GM19372 (cell line): ENCODE measurements at regions not wholly inside any gene's neighbourhood (a gene's known extent, or its start where the extent isn't known, plus 50 kb on each side); places are given as distances from the start of the nearest gene placed in this dataset.
"Not testable (repeated sequence)": the region's sequence is repeated elsewhere in the genome, so short reads cannot be mapped to it uniquely, and the experiment has no call there.

Experiments used
- ATAC-seq: cut with Tn5 transposase; IDR thresholded peaks from one replicate; pipeline ENCODE4 v1.9.1; 2021; ENCODE audit warnings: mild to moderate bottlenecking, low read depth, moderate library complexity; ENCODE audit not compliant: unreplicated experiment

DNA sequence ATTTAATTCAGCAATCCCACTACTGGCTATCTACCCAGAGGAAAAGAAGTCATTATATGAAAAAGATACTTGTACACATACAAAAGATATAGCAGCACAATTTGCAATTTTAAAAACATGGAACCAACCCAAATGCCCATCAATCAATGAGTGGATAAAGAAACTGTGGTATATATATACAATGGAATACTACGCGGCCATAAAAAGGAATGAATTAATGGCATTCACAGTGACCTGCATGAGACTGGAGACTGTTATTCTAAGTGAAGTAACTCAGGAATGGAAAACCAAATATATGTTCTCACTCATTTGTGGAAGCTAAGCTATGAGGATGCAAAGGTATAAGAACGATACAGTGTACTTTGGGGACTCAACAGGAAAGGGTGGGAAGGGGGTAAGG lies 102.8 kb upstream of the KCNMA1 start:
- ATAC-seq, result not testable (repeated sequence)

DNA sequence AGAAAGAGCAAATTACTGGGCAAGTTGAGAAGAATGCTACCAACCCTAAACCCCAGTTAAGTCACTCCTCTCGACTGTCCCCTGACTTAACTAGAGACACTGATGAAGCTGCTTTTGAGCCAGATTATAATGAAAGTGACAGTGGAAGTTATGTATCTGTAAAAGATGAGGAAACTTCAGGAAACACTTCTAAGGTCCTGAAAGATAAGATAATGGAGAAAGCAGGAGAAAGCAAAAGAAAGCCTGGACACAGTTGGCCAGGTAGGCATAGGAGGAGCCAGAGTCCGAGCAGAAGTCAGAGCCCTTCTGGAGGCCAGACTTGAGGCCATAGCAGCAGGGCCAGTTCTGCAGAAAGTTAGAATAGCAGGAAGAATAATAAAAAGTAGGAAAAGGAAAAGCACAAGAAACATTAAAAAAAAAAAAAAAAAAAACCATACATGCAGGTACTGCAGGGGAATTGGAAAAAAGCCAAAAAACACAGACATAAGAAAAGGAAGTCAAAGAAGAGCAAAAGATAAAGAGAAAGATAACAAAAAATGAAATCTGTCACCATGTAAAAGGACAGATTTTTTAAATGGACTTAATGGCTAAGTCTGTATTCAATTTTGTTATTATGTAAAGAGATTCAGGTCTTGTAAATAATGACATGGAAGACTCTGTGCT lies 101.0 kb upstream of the KCNMA1 start:
- no peak for ATAC-seq

DNA sequence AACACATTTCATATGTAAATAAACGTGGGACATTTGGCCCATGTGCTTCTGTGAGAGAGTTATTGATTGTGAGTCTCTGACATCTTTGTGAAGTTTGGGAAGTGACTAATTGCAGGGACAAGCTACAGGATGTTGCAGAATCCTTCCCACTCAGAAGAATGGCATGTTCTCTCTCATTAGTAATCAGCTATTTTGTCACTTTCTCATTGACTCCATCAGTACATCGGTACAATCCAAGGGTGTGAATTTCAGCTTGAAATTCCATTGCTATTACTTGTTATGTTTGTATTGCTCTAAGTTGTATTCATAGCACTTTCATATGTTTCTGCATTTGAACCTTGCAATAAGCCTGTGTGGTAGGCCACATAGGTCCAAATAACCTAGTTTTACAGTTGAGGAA lies 100.0 kb upstream of the KCNMA1 start:
- no peak for ATAC-seq

DNA sequence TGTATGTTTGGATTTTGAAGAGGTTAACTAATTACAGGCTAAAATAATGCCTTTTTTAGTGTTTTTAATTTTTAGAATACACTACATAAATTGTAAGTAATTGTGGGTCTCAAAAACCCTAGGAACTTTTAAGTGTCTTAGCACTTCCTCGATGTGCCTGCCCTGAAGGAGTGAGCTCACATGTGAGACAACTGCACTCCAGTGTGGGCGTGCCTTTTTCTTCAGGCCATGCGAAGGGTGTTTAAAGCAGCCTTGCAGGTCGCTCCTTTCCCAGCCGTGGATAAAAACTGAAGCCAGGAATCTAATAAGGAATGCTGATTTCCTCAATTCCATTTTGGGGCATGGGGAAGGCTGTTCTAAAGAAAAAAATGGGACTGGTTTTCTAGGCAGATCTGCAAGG lies 97.5 kb upstream of the KCNMA1 start:
- not testable (repeated sequence) for ATAC-seq

DNA sequence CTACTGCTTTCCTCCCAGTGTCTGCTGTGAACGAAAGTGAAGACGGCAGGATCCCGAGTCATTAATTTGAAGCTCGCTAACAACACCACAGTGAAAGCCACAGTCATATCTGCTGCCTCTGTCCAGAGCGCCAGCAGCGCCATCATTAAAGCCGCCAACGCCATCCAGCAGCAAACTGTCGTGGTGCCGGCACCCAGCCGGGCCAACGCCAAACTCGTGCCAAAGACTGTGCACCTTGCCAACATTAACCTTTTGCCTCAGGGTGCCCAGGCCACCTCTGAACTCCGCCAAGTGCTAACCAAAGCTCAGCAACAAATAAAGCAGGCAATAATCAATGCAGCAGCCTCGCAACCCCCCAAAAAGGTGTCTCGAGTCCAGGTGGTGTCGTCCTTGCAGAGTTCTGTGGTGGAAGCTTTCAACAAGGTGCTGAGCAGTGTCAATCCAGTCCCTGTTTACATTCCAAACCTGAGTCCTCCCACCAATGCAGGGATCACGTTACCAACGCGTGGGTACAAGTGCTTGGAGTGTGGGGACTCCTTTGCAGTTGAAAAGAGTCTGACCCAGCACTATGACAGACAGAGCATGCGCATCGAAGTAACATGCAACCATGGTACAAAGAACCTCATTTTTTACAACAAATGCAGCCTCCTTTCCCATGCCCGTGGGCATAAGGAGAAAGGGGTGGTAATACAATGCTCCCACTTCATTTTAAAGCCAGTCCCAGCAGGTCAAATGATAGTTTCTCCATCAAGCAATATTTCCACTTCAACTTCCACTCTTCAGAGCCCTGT lies 94.8 kb upstream of the KCNMA1 start:
- no peak for ATAC-seq

DNA sequence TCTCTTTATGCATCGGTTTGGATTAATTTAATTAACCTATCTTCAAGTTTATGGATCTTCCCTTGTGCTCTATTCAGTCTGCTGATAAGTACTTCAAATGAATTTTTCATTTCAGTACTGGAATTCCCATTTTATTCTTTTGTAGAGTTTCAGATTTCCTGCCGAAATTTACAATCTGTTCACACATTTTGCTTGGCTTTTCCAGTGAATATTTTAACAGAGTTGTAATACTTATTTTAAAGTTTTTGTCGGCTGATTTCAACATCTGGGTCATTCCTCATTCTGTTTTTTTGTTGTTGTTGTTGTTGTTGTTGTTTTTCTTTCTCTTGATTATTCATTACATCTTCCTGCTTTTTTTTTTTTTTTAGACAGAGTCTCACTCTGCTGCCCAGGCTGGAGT lies 89.9 kb upstream of the KCNMA1 start:
- no peak for ATAC-seq

DNA sequence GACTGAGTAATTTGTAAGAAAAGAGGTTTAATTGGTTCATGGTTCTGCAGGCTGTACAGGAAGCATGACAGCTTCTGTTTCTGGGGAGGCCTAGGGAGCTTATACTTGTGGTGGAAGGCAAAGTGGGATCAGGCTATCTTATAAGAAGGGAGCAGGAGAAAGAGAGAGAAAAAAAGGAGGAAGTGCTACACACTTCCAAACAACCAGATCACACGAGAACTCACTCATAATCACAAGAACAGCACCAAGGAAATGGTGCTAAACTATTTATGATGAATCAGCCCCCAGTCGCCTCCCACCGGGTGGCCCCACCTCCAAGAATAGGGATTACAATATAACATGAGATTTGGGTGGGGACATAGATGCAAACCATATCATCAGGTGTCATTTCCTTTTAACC lies 89.1 kb upstream of the KCNMA1 start:
- ATAC-seq, result no peak

DNA sequence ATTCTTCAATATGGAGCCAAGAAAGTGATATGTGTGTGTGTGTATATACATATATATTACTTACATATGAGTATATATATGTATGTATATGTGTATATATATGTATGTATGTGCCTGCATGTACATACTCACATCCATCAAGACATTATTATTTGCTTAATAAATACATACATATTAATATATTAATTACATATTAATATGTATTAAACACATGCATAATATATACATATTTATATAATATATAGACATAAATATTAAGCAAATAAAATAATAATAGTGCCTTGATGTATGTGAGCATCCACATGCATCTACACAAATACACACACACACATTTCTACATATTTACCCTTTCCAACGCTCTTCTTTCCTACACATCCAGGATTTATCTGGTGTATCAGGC lies 88.7 kb upstream of the KCNMA1 start:
- no peak for ATAC-seq

DNA sequence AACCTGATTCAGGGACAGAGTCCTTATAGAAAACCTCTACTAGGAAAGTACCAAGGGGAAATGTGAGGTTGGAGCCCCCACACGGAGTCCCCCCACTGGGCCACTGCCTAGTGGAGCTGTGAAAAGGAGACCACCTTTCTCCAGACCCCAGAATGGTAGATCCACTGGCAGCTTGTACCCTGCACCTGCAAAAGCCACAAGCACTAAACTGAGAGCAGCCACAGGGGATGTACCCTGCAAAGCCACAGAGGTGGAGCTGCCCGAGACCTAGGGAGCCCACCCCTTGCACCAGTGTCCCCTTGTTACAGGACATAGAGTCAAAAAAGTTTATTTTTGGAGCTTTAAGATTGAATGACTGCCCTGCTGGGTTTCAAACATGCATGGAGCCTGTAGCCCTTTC lies 87.2 kb upstream of the KCNMA1 start:
- ATAC-seq, result no peak

DNA sequence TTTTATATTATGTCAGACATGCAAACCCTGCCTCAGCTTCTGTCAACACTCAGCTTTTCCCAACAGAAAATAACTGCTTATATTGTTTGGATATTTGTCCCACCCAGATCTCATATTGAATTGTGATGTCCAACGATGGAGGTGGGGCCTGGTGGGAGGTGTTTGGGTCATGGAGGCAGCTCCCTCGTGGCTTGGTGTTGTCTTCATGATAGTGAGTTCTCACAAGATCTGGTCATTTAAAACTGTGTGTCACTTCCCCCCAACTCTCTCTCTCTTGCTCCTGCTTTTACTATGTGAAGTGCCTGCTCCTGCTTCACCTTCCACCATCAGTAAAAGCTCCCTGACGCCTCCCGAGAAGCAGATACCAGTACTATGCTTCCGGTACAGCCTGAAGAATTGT lies 85.8 kb upstream of the KCNMA1 start:
- no peak for ATAC-seq

DNA sequence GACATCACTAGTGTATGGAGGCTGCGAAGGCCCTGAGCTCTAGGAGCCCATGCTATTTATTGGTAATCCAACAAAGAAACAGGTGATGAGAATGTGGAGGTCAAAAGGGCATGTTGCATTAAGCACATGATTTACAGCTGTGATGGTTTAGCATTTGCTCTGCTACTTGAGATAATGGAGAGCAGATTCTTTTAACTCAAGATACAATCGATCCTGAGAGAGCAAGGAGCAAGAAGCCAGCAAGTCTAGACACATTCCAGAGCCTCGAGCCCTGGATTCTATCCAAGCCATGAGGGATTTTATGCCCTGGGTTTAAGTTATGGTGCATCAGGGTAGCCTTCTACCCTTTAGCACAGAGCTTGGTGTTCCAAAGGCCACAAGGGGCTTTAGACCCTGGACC lies 85.3 kb upstream of the KCNMA1 start:
- ATAC-seq, result not testable (repeated sequence)

DNA sequence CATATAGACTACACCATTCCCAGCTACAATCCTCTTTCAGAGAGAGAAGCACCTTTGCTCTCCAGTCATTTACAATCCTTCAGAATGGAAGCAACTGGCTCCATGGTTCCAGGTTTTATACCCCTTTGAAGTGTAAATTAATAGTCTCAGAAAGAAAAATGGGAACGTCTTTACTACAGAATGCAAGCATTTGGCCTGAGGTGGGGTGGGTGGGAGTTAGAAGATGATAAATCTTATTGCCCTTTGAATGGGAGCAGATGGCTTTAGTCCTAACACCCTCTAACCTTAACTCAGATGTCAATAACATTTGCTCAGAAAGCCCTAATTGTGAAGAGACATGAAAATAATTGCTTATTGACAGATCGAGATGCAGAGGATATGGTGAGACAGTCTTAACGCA lies 84.2 kb upstream of the KCNMA1 start:
- ATAC-seq, result no peak

DNA sequence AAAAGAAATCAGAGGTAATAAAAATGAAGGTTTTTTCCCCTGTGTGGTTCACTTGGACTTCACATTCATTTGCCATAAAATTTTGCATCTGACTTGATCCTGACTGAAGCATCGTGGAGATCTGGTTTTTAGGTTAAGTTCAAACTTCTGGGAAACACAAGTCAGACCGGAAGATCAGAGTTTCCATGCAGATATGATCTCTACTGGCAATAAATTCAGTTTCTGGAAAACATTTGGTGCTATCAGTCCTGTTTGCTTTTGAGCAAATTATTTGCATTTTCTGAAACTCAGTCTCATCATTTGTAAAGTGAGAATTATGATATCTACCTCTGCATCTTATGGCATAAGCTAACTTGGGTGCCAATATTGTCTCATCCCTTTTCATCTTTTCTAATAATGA lies 81.3 kb upstream of the KCNMA1 start:
- no peak for ATAC-seq

DNA sequence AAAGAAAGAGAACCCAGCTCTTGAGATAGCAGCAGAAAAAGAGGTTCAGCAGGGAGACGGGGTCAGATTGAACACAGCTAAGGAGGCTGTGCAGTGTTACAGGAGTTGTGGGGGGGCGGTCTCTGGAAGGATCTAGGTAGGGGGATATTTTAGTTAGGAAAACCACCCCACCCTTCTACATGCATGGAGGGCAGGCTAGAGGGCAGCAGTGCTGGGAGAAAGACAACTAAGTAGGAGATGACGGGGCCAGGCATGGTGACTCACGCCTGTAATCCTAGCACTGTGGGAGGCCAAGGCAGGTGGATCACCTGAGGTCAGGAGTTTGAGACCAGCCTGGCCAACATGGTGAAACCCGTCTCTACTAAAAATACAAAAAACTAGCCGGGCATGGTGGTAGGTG lies 80.7 kb upstream of the KCNMA1 start:
- ATAC-seq, result not testable (repeated sequence)

DNA sequence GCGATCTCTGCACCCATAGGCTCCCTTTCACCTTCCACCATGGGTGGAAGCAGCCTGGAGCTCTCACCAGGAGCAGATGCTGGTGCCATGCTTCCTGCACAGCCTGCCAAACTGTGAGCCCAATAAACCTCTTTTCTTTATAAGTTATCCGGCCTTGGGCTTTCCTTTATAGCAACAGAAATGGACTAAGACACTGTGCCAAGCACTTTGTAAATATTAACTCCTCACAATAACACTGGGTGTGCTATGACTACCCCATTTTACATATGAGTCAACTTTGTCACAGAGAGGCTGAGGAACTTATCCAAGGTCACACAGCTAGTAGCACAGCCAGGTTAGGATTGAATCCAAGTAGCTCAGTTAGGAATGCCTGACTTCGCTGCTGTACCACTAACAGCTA lies 79.7 kb upstream of the KCNMA1 start:
- ATAC-seq, result no peak

DNA sequence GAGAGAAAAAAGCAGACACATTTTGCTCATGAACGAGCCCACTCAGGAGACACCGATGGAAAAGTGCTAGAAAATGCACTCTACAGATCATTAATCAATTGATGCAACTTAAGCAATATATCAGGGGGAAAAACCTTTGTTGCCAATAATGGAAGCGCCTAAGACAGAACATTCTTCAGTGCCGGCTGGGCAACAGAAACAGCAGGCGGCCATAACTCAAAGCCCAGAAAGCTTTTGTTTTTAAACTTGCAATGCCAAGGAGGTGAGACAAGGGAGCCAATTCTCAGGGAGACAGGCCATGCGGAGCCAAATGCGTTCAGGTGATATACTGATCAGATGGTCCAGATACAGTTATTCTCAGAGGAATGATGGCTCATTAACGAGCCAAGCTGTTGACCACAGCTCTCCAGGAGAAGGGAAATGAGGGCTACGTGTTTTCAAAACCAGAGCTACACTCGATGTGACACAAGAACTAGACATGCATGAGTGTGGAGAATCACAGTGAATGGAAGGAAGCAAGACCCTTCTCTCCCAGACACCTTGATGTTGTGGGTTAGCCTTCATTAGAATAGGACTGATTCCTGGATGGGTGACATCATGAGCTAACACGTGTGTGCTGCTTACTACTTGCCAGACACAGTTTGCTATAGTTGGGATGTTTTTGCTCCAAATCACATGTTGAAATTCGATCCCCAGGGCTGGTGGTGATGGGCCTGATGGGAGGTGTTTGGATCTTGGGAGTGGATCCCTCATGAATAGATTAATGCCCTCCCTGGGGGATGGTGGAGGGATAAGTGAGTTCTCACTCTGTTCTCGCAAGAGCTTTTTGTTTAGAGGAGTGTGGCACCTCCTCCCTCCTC lies 79.1 kb upstream of the KCNMA1 start:
- ATAC-seq, result no peak

DNA sequence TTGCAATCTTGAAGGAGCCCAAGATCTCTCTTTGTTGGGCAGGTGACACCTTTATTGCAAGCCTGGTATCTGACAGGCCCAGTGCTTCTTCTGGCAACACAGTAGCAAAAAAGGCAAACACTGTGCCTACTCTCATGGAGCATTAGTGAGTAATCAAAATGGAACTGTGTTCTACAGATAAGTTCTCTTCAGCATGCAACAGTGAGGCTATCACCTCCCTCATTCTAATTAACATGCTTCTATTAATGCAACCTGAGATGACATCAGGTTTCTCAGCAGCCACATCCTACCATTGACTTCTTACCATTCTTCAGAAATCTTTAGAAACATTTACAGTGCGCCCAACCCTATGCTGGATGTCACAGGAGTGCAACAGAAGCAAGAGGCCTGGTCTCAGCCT lies 77.9 kb upstream of the KCNMA1 start:
- ATAC-seq, result no peak

DNA sequence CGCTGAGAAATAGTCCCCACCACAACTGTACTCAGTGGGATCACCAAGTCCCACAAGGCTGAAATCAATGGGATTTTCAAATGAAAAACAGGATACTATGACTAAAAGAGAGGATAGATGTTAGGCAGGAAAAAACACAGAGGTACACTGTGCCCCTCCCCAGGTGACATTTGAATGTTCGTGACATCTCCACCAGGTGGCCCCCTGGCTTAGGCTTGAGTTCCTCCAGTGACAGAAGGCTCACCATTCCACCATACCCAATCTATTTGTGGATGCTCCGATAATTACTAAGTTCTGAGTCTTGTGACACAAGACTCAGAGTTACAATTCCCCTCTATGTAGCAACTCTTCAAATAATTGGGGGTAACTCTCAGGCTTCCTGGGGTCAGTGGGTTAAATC lies 77.5 kb upstream of the KCNMA1 start:
- ATAC-seq, result no peak

DNA sequence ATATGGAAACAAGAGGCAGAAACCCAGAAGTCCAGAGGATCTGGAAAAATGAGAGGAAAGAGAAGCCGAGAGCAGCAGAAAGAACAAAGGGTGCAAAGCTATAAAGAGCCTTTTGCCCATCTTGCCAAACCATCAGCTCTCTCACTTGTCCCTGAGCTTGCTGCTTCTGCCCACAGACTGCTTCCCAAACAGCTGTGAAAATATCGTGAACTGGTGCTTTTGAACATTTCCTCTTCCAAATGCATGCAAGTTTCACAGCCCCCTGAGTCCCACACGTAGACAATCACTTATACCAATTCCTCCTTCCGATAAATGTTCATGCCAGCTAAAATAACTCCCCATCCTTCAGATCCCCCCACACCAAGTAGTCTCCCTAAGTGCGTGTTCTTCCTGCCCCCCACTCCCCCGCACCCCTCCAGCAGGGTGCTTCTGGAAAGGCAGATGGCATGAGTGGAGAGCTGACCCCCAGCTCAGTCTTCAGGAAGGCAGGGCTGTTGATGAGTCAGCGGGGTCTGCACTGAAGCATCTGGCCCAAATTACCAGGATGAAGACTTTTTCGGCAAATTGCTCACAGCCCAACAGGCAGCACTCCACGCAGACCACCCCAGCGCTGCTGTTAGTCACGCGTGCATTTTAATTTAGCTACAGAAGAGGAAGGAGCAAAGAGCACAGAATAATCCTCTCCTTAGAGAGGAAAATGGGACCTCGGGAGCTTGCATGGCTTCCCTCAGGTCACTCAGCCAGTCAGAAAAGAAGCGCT lies 76.1 kb upstream of the KCNMA1 start:
- ATAC-seq, result no peak

DNA sequence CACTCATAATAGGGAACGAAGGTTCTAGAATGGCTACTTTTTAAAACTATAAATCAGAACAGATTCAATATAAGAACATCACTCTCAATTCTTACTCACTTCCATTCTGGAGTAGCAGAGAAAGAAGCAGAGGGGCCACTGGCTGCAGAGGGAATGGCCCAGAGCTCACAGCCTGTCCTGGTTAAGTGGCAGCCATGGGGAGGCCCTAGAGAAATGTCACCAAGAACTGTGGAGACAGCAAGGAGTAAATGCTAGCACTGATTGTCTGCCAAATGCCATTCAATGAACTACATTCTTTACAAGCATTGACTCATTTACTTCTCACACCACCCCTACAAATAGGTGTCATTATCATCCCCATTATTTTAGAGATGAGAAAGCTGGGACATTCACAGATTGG lies 74.6 kb upstream of the KCNMA1 start:
- ATAC-seq, result no peak

DNA sequence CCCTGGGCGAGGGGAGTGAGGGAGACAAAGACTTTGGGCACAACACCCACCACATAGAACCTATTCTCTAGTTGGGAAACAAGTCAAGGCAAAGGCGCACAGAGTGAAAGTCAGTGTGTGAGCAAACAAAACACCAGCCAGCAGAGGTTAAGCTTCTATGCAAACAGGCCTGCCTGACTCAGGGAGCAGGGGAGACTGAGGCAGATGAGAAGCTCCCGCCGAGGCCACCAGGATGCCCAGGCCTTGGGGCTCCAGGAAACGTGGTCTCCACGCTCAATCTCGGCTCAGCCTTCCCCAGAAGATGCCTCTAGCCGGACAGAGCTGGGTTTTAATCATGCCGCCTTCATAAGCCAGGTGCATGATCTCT lies 74.1 kb upstream of the KCNMA1 start:
- peak; percentile 12 for ATAC-seq
